Glomerular visceral epithelial cell (primary cell): ENCODE measurements at regions not wholly inside any gene's neighbourhood (a gene's known extent, or its start where the extent isn't known, plus 50 kb on each side); places are given as distances from the start of the nearest gene placed in this dataset.
A peak's percentile ranks its signal among the peaks of the same experiment; 100 is the strongest.
"Not testable (repeated sequence)": the region's sequence is repeated elsewhere in the genome, so short reads cannot be mapped to it uniquely, and the experiment has no call there.

Source experiments
- DNase-seq: peaks from one replicate; pipeline ENCODE4 v3.0.0-alpha.2; 2016; ENCODE audit errors: extremely low spot score

- DNase-seq: not testable (repeated sequence)
Observed at GRCh38 chrX:35221391-35221790, 278.8 kb downstream of the FAM47B start.

DNA sequence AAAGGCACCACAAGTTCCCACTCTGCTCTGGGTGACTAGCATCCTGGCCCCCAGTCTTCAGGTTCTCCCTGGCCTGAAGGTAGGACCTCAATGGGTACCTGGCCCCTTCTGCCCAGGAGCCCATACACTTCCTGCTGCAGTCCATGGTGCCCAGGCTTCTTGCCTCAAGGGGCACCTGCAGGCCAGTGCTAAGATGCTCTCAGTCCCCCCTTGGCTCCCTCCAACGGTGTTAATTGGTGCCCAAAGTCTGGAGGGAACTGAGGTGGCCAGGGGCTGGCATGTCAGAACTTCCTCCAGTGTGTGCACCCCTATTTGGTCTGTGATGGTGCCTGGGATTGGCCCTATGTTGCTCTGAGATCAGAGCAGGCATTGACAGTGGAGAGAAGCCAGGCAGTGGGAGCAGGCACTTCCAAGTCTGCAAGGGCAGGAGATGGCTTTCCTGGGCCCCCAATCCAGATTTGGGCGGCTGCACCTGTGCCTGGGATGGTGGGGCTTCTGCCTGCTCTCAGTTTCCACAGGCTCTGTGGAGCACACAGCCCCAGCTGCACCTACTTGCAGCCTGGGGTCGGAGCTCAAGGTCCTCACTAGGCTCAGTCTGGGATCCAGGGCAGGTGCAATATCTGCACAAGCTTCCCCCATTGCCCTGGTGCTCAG is 301.6 kb downstream of the FAM47B start:
- no peak for DNase-seq

- DNase-seq: no peak
Observed at GRCh38 chrX:35244796-35245508, 302.4 kb downstream of the FAM47B start.

DNA sequence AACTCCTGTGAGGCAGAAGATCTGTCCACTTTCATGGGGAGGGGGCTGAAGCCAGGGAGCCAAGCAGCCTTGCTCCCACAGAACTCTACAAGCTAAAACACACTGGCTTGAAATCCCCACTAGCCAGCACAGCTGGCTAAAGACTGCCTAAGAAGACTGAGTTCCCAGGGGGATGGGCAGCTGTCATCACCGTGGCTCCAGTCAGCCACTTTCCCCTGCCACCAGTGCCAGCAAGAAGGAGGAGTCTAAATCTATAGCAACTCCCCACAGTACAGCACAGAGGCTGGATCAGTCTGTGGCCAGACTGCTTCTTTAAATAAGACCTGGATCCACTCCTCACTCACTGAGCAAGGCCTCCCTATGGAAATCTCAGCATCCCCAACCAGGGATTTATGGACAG is 308.6 kb downstream of the FAM47B start:
- DNase-seq: no peak

DNA sequence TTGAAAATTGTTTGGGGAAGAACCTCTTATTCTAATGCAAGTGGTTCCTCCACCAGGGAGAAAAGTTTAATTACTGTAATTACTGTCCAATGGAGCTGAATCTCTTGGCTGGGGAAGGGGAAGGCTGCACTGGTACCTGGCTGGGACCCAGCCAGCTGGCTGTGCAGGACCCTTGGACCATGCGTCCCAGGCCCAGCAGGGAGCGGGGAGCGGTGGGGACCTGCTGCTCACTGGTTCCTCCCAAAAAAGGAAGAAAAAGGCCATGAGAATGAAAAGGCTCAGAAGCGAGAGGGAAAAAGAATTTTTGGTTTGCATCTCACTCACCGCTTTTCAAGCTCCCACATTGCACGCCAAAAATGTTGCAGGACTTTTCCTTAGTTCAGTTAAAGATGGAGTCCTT is 333.5 kb downstream of the FAM47B start:
- DNase-seq: no peak

- no peak for DNase-seq
Observed at GRCh38 chrX:35285289-35285962, 342.8 kb downstream of the FAM47B start.

GRCh38 chrX:35288657-35289056 is 346.1 kb downstream of the FAM47B start:
- DNase-seq: no peak

- DNase-seq: no peak
Observed at GRCh38 chrX:35289952-35290351, 347.4 kb downstream of the FAM47B start.

GRCh38 chrX:35291013-35291412 is 348.4 kb downstream of the FAM47B start:
- no peak for DNase-seq

- DNase-seq: no peak
Observed at GRCh38 chrX:35292522-35292921, 349.9 kb downstream of the FAM47B start.

- DNase-seq: not testable (repeated sequence)
Observed at GRCh38 chrX:35305037-35305436, 362.4 kb downstream of the FAM47B start.

DNA sequence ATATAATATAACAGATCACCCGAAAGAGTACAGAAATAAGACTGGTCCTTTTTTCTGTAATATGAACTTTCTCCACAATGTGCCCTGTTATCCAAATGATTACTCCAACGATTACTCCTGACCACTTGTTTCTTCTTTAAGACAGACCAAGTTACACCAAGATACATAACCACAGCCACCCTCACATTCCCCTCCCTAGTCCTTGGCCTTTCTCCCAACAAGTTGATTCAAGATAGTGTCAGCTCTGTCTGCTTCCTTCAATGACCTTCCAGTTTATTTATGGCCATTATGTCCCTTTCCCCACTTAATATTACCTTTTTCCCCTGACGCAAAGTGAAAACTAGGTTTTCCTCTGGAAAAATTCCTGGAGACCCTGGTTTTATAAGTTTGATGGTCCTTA is 397.2 kb downstream of the FAM47B start:
- no peak for DNase-seq

GRCh38 chrX:35340465-35340864 is 397.9 kb downstream of the FAM47B start:
- no peak for DNase-seq

- DNase-seq: no peak
Observed at GRCh38 chrX:35351212-35351611, 408.6 kb downstream of the FAM47B start.

GRCh38 chrX:35351795-35352483 is 409.3 kb downstream of the FAM47B start:
- DNase-seq: no peak

DNA sequence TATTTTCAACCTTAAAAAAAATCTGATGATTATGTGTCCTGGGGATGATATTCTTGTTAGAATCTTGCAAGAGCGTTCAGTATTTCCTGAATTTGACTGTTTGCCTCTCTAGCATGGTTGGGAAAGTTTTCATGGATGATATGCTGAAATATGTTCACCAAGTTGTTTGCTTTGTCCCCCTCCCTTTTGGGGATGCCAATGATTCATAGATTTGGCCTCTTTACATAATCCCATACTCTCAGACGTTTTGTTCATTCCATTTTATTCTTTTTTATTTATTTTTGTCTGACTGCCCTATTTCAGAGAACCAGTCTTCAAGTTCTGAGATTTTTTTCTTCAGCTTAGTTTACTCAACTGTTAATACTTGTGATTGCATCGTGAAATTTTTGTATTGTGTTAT is 415.1 kb downstream of the FAM47B start:
- no peak for DNase-seq

DNA sequence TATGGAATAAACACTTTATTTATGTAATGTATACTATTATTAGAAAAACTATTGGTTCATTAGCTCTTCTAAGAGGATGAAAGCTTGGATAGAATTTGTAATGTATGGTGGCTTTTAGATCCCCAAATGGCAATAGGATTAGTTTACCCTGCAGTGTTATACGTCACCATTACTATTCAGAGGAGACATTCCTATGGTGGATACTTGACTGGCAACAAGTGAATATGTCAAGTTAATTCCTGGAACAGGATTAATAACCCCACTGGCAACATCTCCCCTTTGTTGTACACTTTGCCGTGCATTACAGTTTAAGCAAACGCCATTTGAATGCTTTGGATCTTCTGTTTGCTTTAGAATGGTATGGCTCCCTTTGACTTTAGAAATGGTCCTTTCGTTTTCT is 420.3 kb downstream of the FAM47B start:
- no peak for DNase-seq

DNA sequence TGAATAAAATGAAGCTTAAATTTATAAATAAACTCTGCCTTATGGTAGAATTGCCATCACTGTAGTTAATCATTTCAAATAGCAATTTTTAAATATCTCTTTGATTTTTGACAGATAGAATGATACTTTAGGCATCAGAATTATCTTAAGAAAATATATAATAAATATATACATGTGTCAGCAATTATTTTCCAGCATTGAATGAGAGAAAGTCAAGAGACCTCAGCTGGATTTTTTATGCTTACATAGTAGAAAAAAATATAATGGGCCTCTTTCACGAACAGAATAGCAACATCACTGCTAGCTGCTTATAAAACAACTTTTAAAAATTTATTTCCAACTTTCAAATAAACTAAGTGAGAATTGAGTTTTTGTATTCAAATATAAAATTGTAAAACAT is 424.0 kb upstream of the MAGEB16 start:
- DNase-seq: no peak

GRCh38 chrX:35380808-35381700 is 417.1 kb upstream of the MAGEB16 start:
- DNase-seq: peak; percentile 40

GRCh38 chrX:35381709-35382108 is 416.4 kb upstream of the MAGEB16 start:
- DNase-seq: not testable (repeated sequence)

GRCh38 chrX:35382966-35383365 is 415.2 kb upstream of the MAGEB16 start:
- no peak for DNase-seq
